Germinal center (tissue), 1 donor: ENCODE measurements at regions not wholly inside any gene's neighbourhood (a gene's known extent, or its start where the extent isn't known, plus 50 kb on each side); places are given as distances from the start of the nearest gene placed in this dataset.
"Not testable (repeated sequence)": the region's sequence is repeated elsewhere in the genome, so short reads cannot be mapped to it uniquely, and the experiment has no call there.

ENCODE experiments used
- DNase-seq: peaks from one replicate; pipeline ENCODE4 v3.0.0; 2012; ENCODE audit warnings: mixed read lengths, low spot score

- DNase-seq, result no peak
Measured at GRCh38 chr10:21463436-21463835, 62.0 kb downstream of the SKIDA1 start.

GRCh38 chr10:21458126-21458871 lies 67.2 kb downstream of the SKIDA1 start:
- no peak for DNase-seq

- no peak for DNase-seq
Measured at GRCh38 chr10:21456160-21456559, 69.3 kb downstream of the SKIDA1 start.

- no peak for DNase-seq
Measured at GRCh38 chr10:21452203-21452602, 73.3 kb downstream of the SKIDA1 start.

GRCh38 chr10:21449288-21449966 lies 76.1 kb downstream of the SKIDA1 start:
- DNase-seq, result no peak

- DNase-seq, result no peak
Measured at GRCh38 chr10:21445163-21445562, 80.3 kb downstream of the SKIDA1 start.

- no peak for DNase-seq
Measured at GRCh38 chr10:21441625-21442024, 83.9 kb downstream of the SKIDA1 start.

GRCh38 chr10:21438914-21439313 lies 86.6 kb downstream of the SKIDA1 start:
- not testable (repeated sequence) for DNase-seq

- DNase-seq, result no peak
Measured at GRCh38 chr10:21437770-21438382, 87.6 kb downstream of the SKIDA1 start.

- DNase-seq, result no peak
Measured at GRCh38 chr10:21432266-21432665, 93.2 kb downstream of the SKIDA1 start.

- no peak for DNase-seq
Measured at GRCh38 chr10:21431799-21432198, 93.7 kb downstream of the SKIDA1 start.

- DNase-seq, result no peak
Measured at GRCh38 chr10:21427804-21428481, 97.5 kb downstream of the SKIDA1 start.

- no peak for DNase-seq
Measured at GRCh38 chr10:21424459-21424861, 101.0 kb downstream of the SKIDA1 start.

- DNase-seq, result no peak
Measured at GRCh38 chr10:21423850-21424249, 101.6 kb downstream of the SKIDA1 start.

GRCh38 chr10:21423338-21423737 lies 102.1 kb downstream of the SKIDA1 start:
- DNase-seq, result no peak

GRCh38 chr10:21421794-21422193 lies 103.7 kb downstream of the SKIDA1 start:
- DNase-seq, result no peak

- DNase-seq, result no peak
Measured at GRCh38 chr10:21421016-21421415, 104.5 kb downstream of the SKIDA1 start.

GRCh38 chr10:21418981-21419576 lies 106.4 kb downstream of the SKIDA1 start:
- not testable (repeated sequence) for DNase-seq

- DNase-seq, result no peak
Measured at GRCh38 chr10:21417172-21417712, 108.2 kb downstream of the SKIDA1 start.

- no peak for DNase-seq
Measured at GRCh38 chr10:21413680-21414079, 111.8 kb downstream of the SKIDA1 start.

- no peak for DNase-seq
Measured at GRCh38 chr10:21413268-21413667, 112.2 kb downstream of the SKIDA1 start.
